NAMALWA (cell line): ENCODE measurements at regions not wholly inside any gene's neighbourhood (a gene's known extent, or its start where the extent isn't known, plus 50 kb on each side); places are given as distances from the start of the nearest gene placed in this dataset.
"Not testable (repeated sequence)": the region's sequence is repeated elsewhere in the genome, so short reads cannot be mapped to it uniquely, and the experiment has no call there.

ENCODE experiments used
- DNase-seq: peaks from one replicate; pipeline ENCODE4 v3.0.0-alpha.2; 2015; ENCODE audit warnings: low spot score

DNA sequence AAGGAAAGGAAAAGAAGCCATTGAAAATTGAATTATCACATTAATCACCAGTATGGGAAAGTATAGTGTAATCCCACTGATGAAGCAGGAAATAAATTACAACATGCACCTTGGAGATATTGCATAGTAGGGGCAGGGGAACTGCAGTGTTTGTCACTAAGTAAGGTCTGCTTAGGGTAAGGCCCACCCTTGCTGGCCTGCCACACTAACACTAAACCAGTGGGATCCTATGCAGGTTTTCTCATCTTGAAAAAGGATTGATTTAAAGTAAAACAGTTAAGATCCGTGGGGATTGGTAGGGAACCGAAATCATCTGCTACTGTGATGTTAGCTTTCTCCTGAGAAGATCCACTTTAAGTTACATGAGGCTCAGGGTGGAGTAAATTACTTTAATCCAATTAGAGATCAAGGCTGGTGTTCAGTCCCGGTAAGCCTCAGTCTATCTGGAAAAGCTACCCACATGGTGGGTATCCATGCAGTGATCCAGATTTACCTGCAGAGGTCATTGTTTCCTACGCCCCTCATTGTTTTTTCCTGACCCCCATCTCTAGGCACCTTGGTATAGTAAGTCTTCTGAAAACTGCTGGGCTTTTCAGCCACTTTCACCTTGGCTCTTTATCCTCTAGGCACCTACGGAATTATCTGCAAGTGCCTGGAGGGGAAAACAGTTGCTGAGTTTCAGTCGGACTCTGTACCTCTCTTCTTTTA is 1014.9 kb upstream of the ATXN8OS start:
- DNase-seq: no peak

DNA sequence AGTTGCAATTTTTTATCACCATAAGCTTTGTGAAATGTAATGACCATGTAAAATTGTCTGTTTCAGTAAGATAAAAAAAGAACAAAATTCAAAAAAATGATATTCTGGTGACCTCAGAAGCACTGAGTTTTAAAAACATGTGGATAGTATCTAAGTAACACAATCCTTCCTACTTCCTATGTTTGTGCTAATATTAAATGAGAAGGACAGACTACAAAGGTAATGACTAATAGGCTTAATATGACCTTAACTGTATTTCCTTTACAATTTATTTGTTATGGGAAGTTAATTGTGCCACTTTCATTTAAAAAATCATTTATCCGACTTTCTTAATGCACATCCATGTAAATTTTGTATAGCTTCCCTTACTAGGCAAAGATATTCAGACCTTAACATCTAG is 1030.4 kb upstream of the ATXN8OS start:
- no peak for DNase-seq

- no peak for DNase-seq
These were observed 1038.0 kb upstream of the ATXN8OS start for GRCh38 chr13:69069554-69070133.

GRCh38 chr13:69050696-69051095 is 1056.9 kb upstream of the ATXN8OS start:
- no peak for DNase-seq

DNA sequence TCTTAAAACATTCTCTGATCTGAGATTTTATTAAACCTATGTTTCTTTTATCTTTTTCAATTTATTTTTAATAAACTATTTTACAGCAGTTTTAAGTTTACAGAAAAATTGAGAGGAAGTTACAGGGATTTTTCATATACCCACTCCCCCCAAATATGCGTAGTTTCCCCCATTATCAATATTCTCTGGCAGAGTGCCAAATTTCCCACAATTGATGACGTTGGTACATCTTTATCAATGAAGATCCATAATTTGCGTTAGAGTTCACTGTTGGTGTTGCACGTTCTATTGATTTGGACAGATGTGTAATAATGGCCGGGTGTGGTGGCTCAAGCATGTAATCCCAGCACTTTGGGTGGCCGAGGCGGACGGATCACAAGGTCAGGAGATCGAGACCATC is 1063.0 kb upstream of the ATXN8OS start:
- no peak for DNase-seq

DNA sequence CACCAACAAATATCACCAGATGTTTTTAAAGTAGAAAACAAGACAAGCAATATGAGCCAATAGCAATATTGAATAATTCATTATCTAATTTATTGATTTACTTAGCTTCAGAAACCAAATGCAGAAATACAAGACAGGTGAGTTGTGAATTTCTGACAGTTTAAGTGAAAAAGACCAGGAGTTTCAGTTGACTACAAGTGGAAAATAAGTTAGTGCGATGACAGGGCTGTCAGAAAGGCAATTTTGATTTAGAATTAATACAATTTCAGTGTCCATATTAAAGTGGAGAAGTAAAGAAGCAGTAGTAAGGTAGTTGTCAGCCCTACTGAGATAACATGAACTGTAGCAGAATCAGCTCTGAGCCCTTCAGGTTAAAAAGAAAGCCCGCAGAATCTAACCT is 1066.7 kb upstream of the ATXN8OS start:
- DNase-seq: no peak

DNA sequence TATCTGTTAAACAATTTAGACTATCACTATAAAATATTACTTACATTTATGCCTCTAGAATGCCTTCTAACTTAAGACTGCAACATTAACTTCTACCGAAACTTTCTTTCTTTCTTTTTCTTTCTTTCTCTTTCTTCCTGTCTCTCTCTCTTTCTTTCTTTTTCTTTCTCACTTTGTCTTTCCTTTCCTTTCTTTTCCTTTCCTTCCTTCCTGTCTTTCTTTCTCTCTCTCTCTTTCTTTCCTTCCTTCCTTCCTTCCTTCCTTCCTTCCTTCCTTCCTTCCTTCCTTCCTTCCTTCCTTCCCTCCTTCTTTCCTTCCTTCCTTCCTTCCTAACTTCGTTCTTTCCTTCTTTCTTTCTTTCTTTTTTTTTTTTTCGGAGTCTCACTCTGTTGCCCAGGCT is 1071.9 kb upstream of the ATXN8OS start:
- DNase-seq: no peak

DNA sequence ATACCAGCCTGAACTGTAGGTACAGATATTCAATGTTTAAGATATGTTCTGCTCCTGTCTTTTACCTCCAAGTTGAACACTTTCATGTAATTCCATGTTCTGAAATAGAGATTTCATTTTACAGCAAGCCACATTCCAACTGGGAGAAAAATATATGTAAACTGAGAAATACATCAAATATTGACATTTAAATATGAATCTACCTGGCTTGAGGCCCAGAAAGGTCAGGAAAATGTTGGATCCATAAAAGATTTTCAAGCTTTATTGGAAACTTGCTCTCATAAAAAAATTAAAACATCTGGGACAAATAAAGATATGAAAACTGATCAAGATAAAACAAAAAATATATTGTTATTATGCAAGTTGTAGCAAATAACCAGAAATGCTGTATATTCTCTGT is 1078.7 kb upstream of the ATXN8OS start:
- no peak for DNase-seq

DNA sequence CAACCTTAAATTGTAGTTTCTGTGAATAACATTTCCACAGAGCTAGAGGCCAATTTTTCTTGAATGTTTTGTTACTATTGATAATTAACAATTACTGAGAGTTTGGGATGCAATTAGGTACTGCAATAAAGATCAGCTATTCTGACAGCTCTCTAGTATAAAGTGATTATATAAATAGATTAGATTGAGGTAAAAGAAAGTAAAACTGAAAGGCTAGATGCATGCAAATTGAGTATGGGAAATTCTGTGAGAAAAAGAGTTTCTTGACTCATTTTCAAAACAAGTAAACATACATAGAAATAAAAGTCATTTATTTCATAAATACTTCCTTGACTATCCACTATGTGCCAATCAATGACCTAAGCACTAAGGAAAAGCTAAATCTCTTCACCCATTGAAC is 1087.5 kb upstream of the ATXN8OS start:
- no peak for DNase-seq

DNA sequence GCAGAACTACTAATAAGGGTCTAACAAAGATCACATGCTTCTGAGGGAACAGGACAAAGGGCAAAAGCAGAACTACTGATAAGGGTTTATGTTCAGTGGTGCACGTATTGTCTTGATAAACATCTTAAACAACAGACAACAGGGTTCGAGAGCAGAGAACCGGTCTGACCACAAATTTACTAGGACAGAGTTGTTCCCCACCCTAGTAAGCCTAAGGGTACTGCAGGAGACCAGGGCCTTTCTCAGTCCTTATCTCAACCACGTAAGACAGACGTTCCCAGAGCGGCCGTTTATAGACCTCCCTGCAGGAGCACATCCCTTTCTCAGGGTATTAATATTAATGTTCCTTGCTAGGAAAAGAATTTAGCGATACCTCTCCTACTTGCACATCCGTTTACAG is 1089.5 kb upstream of the ATXN8OS start:
- DNase-seq: not testable (repeated sequence)

GRCh38 chr13:69010789-69011188 is 1096.8 kb upstream of the ATXN8OS start:
- no peak for DNase-seq

DNA sequence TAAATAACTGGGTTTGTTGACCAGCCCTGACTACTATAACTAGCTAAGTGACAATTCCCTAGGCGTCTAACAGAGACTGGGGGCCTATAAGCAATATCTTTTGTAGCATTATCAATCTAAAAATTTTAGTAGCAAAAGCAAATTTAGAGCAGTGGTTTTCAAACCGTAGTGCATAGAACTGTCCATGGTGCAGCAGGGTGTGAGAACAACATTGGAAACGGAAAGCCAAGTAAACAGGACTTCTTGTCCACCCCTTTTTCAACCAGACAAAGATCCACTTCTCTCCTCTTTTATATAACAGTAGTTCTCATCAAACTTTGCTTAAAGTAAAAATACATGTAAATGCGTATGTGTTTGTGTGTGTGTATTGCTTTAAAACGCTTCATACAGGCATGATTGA is 1099.1 kb upstream of the ATXN8OS start:
- no peak for DNase-seq

DNA sequence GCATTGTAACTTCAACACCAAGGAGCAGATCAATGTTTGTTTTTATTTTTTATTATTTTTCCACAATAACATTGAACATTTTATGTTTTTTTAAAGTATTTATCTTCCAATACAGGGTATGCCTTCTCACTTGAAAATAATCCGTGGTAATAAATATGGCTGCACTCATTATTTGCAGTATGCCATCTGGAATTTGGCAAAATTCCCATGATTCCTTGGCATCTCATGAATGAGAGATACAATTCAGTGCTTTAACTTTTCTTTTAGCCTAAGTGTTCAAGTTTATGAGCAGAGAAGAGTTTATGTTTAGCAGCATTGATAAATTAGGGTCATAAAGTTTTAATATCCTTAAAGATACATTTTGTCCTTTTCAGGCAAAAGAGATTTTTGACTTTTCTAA is 1109.6 kb upstream of the ATXN8OS start:
- no peak for DNase-seq

DNA sequence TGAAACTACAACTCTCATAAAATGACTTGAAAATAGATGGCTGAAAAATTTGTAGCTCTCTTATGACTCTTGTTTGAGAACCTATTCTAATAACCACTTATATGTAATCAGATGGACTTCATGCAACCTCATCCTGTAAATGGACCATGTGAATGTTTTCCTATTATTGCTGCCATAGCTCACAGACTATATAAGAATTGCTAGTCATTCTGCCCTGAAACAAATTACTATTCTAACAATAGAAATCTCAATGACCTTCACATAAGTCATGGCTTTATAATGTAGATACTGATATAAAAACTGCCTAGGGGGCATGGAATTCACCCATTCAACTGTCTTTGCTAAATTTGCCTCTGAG is 1111.0 kb upstream of the ATXN8OS start:
- no peak for DNase-seq

GRCh38 chr13:68995972-68996667 is 1111.5 kb upstream of the ATXN8OS start:
- DNase-seq: no peak

DNA sequence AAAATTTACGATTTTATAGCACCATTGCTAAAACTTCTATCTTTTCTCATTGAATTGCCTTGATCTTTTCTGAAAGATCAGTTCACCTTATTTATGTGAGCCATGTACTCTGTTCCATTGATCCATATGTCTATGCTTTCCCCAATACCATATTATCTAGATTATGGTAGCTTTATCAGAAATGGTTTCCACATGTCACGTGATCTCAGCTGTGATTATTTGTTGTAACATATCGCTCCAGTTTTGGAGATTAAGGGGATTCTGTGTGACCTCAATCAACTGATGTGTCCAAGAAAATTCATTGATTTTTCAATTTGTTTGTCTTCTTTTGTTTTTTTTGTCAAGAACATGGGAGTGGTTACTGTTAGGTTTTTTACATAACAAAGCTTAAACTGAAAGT is 1114.5 kb upstream of the ATXN8OS start:
- no peak for DNase-seq

DNA sequence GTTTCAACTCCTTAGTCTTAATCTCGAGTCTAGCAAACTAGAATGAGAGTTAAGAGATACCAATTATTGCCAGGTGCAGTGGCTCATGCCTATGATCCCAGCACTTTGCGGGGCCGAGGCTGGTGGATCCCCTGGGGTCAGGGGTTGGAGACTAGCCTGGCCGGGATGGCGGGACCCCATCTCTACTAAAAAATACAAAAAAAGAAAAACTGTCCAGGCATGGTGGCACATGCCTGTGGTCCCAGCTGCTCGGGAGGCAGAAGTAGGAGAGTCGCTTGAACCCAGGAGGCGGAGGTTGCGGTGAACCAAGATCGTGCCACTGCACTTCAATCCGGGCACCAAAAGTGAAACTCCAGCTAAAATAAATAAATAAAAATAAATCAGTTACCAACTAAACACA is 1119.5 kb upstream of the ATXN8OS start:
- no peak for DNase-seq

- DNase-seq: no peak
These were observed 1120.0 kb upstream of the ATXN8OS start for GRCh38 chr13:68987585-68987984.

DNA sequence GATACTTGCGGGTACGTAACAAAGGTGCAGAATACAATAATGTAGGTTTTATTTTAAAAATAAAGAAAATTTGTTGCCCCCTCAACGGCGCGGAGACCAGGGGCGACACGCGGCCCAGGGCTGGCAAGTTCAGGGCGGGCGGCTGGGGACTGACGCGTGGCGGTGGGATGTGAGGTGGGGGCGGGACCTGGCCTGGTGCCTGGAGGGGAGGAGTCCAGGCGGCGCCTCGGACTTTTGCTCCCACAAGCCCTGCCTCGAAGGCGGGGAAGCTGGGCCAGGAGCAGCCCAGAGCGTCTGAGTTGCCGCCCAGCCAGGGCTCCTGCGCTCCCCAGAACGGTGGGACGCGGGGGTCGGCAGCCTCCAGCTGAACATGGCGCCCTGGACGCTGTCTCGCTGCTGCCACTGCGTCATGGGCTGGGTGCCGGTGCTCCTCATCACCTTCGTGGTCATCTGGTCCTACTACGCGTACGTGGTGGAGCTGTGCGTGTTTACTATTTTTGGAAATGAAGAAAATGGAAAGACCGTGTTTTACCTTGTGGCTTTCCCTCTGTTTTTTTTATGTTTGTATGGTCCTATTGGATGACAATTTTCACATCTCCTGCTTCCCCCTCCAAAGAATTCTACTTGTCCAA is 1122.8 kb upstream of the ATXN8OS start:
- no peak for DNase-seq

DNA sequence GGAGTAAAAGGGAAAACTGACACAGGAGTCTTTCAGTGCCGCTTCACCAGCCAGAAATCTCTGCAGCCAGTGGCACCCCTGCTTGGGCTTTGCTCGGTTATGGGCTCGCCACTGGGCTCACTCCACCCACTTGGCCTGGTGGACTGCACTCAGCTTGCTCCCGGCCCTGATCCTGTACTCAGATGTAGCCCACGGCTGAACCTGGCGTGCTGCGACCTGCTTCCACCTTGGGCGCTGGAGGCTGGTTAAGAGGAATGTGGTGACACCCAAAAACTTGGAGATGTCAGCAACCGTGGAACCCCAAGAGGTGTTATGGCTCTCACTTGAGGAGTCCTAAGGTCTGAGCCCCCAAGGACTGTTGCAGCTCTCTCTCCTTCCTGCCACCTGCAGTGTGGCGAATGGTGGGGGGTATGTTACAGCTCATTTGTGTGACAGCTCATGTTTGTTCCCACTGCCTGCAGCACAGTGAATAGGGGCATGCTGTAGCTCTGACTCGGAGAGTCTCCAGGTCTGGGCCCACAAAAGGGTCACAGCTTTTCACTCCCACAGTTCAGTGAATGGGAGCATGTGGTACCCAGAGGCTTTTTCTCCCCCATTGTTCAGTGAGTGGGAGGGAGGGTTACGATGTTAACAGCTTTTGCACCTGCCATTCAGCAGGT is 1124.5 kb upstream of the ATXN8OS start:
- DNase-seq: no peak

GRCh38 chr13:68976287-68976686 is 1131.3 kb upstream of the ATXN8OS start:
- DNase-seq: no peak

GRCh38 chr13:68970532-68970931 is 1137.1 kb upstream of the ATXN8OS start:
- DNase-seq: no peak

GRCh38 chr13:68948586-68948985 is 1159.0 kb upstream of the ATXN8OS start:
- no peak for DNase-seq
